ENCODE measurements at regions not wholly inside any gene's neighbourhood (a gene's known extent, or its start where the extent isn't known, plus 50 kb on each side); places are given as distances from the start of the nearest gene placed in this dataset.
"Not testable (repeated sequence)": the region's sequence is repeated elsewhere in the genome, so short reads cannot be mapped to it uniquely, and the experiment has no call there.

- peaks cover 28% of the 10 kb centered on the region for H3K27me3 ChIP-seq
- H3K4me1 ChIP-seq: no peaks in the 10 kb centered on the region
- no peak for TF ChIP-seq CTCF (IDR thresholded peaks at IDR 0.05; ENCODE audit: low read depth, low read length)
- no peaks in the 10 kb centered on the region for H3K36me3 ChIP-seq
- no peaks in the 10 kb centered on the region for H3K9me3 ChIP-seq
- H3K4me3 ChIP-seq (ENCODE audit: low read depth, low read length): no peak overlapping the region
- no peak for DNase-seq
Observed at GRCh38 chr10:117492504-117492903, 50.0 kb upstream of the EMX2 start.

- no peaks in the 10 kb centered on the region for H3K4me1 ChIP-seq
- DNase-seq: no peak
- no peak overlapping the region for H3K4me3 ChIP-seq (ENCODE audit: low read depth, low read length)
- H3K36me3 ChIP-seq: no peaks in the 10 kb centered on the region
- no peaks in the 10 kb centered on the region for H3K9me3 ChIP-seq
- no peak for TF ChIP-seq CTCF (IDR thresholded peaks at IDR 0.05; ENCODE audit: low read depth, low read length)
- H3K27me3 ChIP-seq: peaks cover 21% of the 10 kb centered on the region
Observed at GRCh38 chr10:117488004-117488403, 54.5 kb upstream of the EMX2 start.

GRCh38 chr10:117486606-117487005, 55.9 kb upstream of the EMX2 start:
- Histone ChIP-seq H3K36me3 (no peaks in the 10 kb centered on the region), H3K4me1 (no peaks in the 10 kb centered on the region), H3K9me3 (no peaks in the 10 kb centered on the region), H3K4me3 (ENCODE audit: low read depth, low read length) (no peak overlapping the region), H3K27me3 (peaks cover 11% of the 10 kb centered on the region; the same call in 1 of the 2 replicates)
- no peak for TF ChIP-seq CTCF (IDR thresholded peaks at IDR 0.05; ENCODE audit: low read depth, low read length)
- no peak for DNase-seq

GRCh38 chr10:117483056-117483590, 59.4 kb upstream of the EMX2 start:
- DNase-seq: no peak
- H3K9me3 ChIP-seq: no peaks in the 10 kb centered on the region
- no peaks in the 10 kb centered on the region for H3K4me1 ChIP-seq
- no peak overlapping the region for H3K4me3 ChIP-seq (ENCODE audit: low read depth, low read length)
- no peaks in the 10 kb centered on the region for H3K36me3 ChIP-seq
- no peak for TF ChIP-seq CTCF (IDR thresholded peaks at IDR 0.05; ENCODE audit: low read depth, low read length)
- peaks cover 5% of the 10 kb centered on the region; the same call in 1 of the 2 replicates for H3K27me3 ChIP-seq

- H3K4me3 ChIP-seq (ENCODE audit: low read depth, low read length); H3K9me3 ChIP-seq; H3K27me3 ChIP-seq; DNase-seq; H3K36me3 ChIP-seq; H3K4me1 ChIP-seq: not testable (repeated sequence)
Observed at GRCh38 chr10:117481011-117481410, 61.5 kb upstream of the EMX2 start.

GRCh38 chr10:117480097-117480496, 62.4 kb upstream of the EMX2 start:
- Histone ChIP-seq H3K9me3 (no peaks in the 10 kb centered on the region), H3K36me3 (no peaks in the 10 kb centered on the region), H3K27me3 (no peaks in the 10 kb centered on the region), H3K4me3 (ENCODE audit: low read depth, low read length) (no peak overlapping the region), H3K4me1 (no peaks in the 10 kb centered on the region)
- TF ChIP-seq CTCF (IDR thresholded peaks at IDR 0.05; ENCODE audit: low read depth, low read length): no peak
- DNase-seq: no peak

Data from BE2C (cell line).